ENCODE measurements at regions not wholly inside any gene's neighbourhood (a gene's known extent, or its start where the extent isn't known, plus 50 kb on each side); places are given as distances from the start of the nearest gene placed in this dataset.

DNA sequence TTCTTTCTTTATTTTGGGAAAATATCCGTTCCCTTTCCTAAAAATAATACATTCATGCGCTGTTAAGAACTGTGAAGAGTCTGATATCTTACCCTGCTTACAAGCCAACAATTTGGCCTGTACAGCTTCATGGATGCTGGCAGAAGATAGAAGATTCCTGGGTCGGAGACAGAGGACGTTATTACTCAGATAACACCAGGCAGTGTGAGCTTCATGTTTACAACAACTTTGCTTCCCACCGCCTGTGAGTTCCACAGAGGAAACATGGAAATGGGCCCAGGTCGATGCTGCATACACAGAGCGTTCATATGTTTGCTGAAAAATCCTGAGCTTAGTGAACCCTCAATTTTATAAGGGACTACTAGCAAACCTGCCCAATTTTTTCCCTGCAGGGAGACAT lies 705.6 kb upstream of the SEL1L start:
- Histone ChIP-seq H3K4me1 (ENCODE audit: insufficient read depth, low read length) (no peaks in the 10 kb centered on the region), H3K79me2 (ENCODE audit: insufficient read depth, low read length) (no peaks in the 10 kb centered on the region), H4K20me1 (ENCODE audit: insufficient read depth, low read length) (no peaks in the 10 kb centered on the region), H3K4me3 (ENCODE audit: low read depth in 1 of 2, low read length in 2 of 2) (no peak overlapping the region), H3K4me2 (ENCODE audit: insufficient read depth, low read length) (no peak overlapping the region), H3K27me3 (ENCODE audit: insufficient read depth, low read length, poor library complexity) (no peaks in the 10 kb centered on the region), H3K9me3 (ENCODE audit: insufficient read depth, low read length, severe bottlenecking) (no peaks in the 10 kb centered on the region), H3K9ac (ENCODE audit: low read depth, low read length) (no peak overlapping the region), H2AFZ (ENCODE audit: low read depth, low read length) (no peak overlapping the region), H3K27ac (ENCODE audit: low read length) (no peak overlapping the region), H3K36me3 (ENCODE audit: insufficient read depth, low read length) (no peaks in the 10 kb centered on the region)
- no peak for ATAC-seq (ENCODE audit: insufficient read depth, low read depth)
- TF ChIP-seq, protein P1, sequence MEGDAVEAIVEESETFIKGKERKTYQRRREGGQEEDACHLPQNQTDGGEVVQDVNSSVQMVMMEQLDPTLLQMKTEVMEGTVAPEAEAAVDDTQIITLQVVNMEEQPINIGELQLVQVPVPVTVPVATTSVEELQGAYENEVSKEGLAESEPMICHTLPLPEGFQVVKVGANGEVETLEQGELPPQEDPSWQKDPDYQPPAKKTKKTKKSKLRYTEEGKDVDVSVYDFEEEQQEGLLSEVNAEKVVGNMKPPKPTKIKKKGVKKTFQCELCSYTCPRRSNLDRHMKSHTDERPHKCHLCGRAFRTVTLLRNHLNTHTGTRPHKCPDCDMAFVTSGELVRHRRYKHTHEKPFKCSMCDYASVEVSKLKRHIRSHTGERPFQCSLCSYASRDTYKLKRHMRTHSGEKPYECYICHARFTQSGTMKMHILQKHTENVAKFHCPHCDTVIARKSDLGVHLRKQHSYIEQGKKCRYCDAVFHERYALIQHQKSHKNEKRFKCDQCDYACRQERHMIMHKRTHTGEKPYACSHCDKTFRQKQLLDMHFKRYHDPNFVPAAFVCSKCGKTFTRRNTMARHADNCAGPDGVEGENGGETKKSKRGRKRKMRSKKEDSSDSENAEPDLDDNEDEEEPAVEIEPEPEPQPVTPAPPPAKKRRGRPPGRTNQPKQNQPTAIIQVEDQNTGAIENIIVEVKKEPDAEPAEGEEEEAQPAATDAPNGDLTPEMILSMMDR (IDR thresholded peaks at IDR 0.05; ENCODE audit: borderline replicate concordance, extremely low read depth, low read length, poor library complexity, severe bottlenecking): no peak
- no peak for TF ChIP-seq EZH2 (IDR thresholded peaks at IDR 0.05; ENCODE audit: borderline replicate concordance, low read depth, low read length, severe bottlenecking)
- no peak for DNase-seq

DNA sequence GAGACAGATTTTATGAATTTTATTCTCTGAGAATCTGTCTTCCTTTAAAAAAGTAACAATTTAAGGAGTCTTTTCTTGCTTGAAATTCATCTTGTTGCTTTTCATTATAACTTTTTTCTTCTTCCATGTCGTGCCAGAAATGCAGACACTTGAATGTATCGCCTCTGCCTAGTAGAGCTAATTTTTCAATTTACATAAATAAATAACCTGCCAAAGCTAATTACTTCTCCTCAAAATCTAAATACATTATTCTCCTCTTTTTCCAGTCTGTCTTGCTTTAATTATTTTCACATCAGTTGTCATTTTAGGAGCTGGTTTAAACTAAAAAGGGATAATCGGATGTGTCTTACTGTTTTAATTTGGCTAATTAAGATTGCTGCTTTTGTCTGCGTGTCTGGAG lies 711.1 kb upstream of the SEL1L start:
- H4K20me1 ChIP-seq (ENCODE audit: insufficient read depth, low read length): no peaks in the 10 kb centered on the region
- no peak for DNase-seq

GRCh38 chr14:82251494-82251893 lies 717.8 kb upstream of the SEL1L start:
- no peaks in the 10 kb centered on the region for H3K4me1 ChIP-seq (ENCODE audit: insufficient read depth, low read length)
- H3K9ac ChIP-seq (ENCODE audit: low read depth, low read length): no peak overlapping the region
- DNase-seq: no peak
- no peaks in the 10 kb centered on the region for H3K9me3 ChIP-seq (ENCODE audit: insufficient read depth, low read length, severe bottlenecking)
- no peaks in the 10 kb centered on the region for H4K20me1 ChIP-seq (ENCODE audit: insufficient read depth, low read length)
- no peaks in the 10 kb centered on the region for H3K36me3 ChIP-seq (ENCODE audit: insufficient read depth, low read length)
- no peak overlapping the region for H2AFZ ChIP-seq (ENCODE audit: low read depth, low read length)
- H3K4me3 ChIP-seq (ENCODE audit: low read depth in 1 of 2, low read length in 2 of 2): no peak overlapping the region
- TF ChIP-seq, protein P1 (IDR thresholded peaks at IDR 0.05; ENCODE audit: borderline replicate concordance, extremely low read depth, low read length, poor library complexity, severe bottlenecking): no peak
- TF ChIP-seq EZH2 (IDR thresholded peaks at IDR 0.05; ENCODE audit: borderline replicate concordance, low read depth, low read length, severe bottlenecking): no peak
- H3K27ac ChIP-seq (ENCODE audit: low read length): no peak overlapping the region
- no peak overlapping the region for H3K4me2 ChIP-seq (ENCODE audit: insufficient read depth, low read length)
- no peak for ATAC-seq (ENCODE audit: insufficient read depth, low read depth)
- no peaks in the 10 kb centered on the region for H3K79me2 ChIP-seq (ENCODE audit: insufficient read depth, low read length)
- H3K27me3 ChIP-seq (ENCODE audit: insufficient read depth, low read length, poor library complexity): no peaks in the 10 kb centered on the region

More for the DNA sequence above, 711.1 kb upstream of the SEL1L start:
- TF ChIP-seq EZH2 (IDR thresholded peaks at IDR 0.05; ENCODE audit: borderline replicate concordance, low read depth, low read length, severe bottlenecking): no peak
- TF ChIP-seq, protein P1 (IDR thresholded peaks at IDR 0.05; ENCODE audit: borderline replicate concordance, extremely low read depth, low read length, poor library complexity, severe bottlenecking): no peak
- ATAC-seq (ENCODE audit: insufficient read depth, low read depth): no peak
- Histone ChIP-seq H3K36me3 (ENCODE audit: insufficient read depth, low read length) (no peaks in the 10 kb centered on the region), H3K27ac (ENCODE audit: low read length) (no peak overlapping the region), H3K9me3 (ENCODE audit: insufficient read depth, low read length, severe bottlenecking) (no peaks in the 10 kb centered on the region), H3K9ac (ENCODE audit: low read depth, low read length) (no peak overlapping the region), H3K27me3 (ENCODE audit: insufficient read depth, low read length, poor library complexity) (no peaks in the 10 kb centered on the region), H2AFZ (ENCODE audit: low read depth, low read length) (no peak overlapping the region), H3K4me1 (ENCODE audit: insufficient read depth, low read length) (no peaks in the 10 kb centered on the region), H3K79me2 (ENCODE audit: insufficient read depth, low read length) (no peaks in the 10 kb centered on the region), H3K4me3 (ENCODE audit: low read depth in 1 of 2, low read length in 2 of 2) (no peak overlapping the region), H3K4me2 (ENCODE audit: insufficient read depth, low read length) (no peak overlapping the region)

DNA sequence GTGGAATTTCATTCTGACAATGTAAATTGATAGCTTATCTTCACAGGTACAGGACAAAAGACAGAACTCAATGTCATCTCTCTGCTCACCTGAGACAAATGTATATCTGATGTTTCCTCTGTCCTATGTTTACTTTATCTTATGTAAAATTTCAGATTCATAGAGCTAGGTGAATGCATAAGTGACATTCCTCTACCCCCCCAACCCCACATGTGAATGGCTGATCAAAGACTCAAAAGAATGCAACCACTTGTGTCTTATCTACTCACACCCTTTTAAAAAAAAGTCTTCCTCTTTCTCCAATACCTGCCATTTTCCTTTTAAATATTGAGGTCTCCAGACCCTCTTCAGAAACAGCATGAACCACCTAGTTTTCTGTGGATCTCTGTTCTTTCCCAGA lies 736.6 kb upstream of the SEL1L start:
- Histone ChIP-seq H3K9ac (ENCODE audit: low read depth, low read length) (no peak overlapping the region), H3K27me3 (ENCODE audit: insufficient read depth, low read length, poor library complexity) (no peaks in the 10 kb centered on the region), H2AFZ (ENCODE audit: low read depth, low read length) (no peak overlapping the region), H3K79me2 (ENCODE audit: insufficient read depth, low read length) (no peaks in the 10 kb centered on the region), H3K4me2 (ENCODE audit: insufficient read depth, low read length) (no peak overlapping the region), H3K4me3 (ENCODE audit: low read depth in 1 of 2, low read length in 2 of 2) (no peak overlapping the region), H4K20me1 (ENCODE audit: insufficient read depth, low read length) (no peaks in the 10 kb centered on the region), H3K36me3 (ENCODE audit: insufficient read depth, low read length) (no peaks in the 10 kb centered on the region), H3K9me3 (ENCODE audit: insufficient read depth, low read length, severe bottlenecking) (no peaks in the 10 kb centered on the region), H3K4me1 (ENCODE audit: insufficient read depth, low read length) (no peaks in the 10 kb centered on the region), H3K27ac (ENCODE audit: low read length) (no peak overlapping the region)
- DNase-seq: no peak
- ATAC-seq (ENCODE audit: insufficient read depth, low read depth): no peak
- no peak for TF ChIP-seq EZH2 (IDR thresholded peaks at IDR 0.05; ENCODE audit: borderline replicate concordance, low read depth, low read length, severe bottlenecking)
- TF ChIP-seq, protein P1 (IDR thresholded peaks at IDR 0.05; ENCODE audit: borderline replicate concordance, extremely low read depth, low read length, poor library complexity, severe bottlenecking): no peak

Measured in DND-41 (cell line).